GM12878 (cell line): ENCODE measurements at regions not wholly inside any gene's neighbourhood (a gene's known extent, or its start where the extent isn't known, plus 50 kb on each side); places are given as distances from the start of the nearest gene placed in this dataset.

Experiments used
- ATAC-seq: fragments of 200-7000 bp; cut with Tn5 transposase; 3 replicates; pipeline ENCODE4 v1.9.1; 2020; ENCODE audit warnings: mild to moderate bottlenecking, moderate library complexity
- BruUV-seq: library from RNA; stranded (reverse); fragments of 400-500 nt; replicated peaks from 2 replicates; lab custom pipeline; 2021; lab: Mats Ljungman, UMichigan
- CTCF ChIA-PET: fragments of 300-600 bp; sonication (Branson Sonifier 250); formaldehyde crosslinking; extraction: SDS; loops from one replicate; lab custom pipeline; 2021; ENCODE audit warnings: inconsistent platforms; lab: Yijun Ruan, JAX
- POLR2A ChIA-PET: fragments of 350-600 bp; formaldehyde crosslinking; extraction: SDS; loops from one replicate; lab custom pipeline; 2021; ENCODE audit warnings: inconsistent platforms; lab: Charles Lee
- RAD21 ChIA-PET: fragments of 300-600 bp; sonication (Branson Sonifier 250); formaldehyde crosslinking; loops from one replicate; lab custom pipeline; 2023; ENCODE audit warnings: antibody characterized with exemption; ENCODE audit not compliant: unreplicated experiment; lab: Charles Lee
- SMC1A ChIA-PET: fragments of 300-600 bp; sonication (Branson Sonifier 250); formaldehyde crosslinking; loops from one replicate; lab custom pipeline; 2023; ENCODE audit not compliant: unreplicated experiment, uncharacterized antibody; lab: Charles Lee
- DNase-seq: peaks from one replicate; pipeline ENCODE4 v3.0.0-alpha.2; 2011; ENCODE audit warnings: low read depth, low spot score
- FAIRE-seq: peaks from 3 replicates; lab custom pipeline; 2011; peaks lifted over from hg19 to GRCh38; lab: Jason Lieb, UNC
- H2AFZ ChIP-seq: 2 replicates; pipeline ENCODE4 v1.6.0; 2011; ENCODE audit warnings: low read depth, low read length, control low read depth; ENCODE audit not compliant: control insufficient read depth
- H3K27ac ChIP-seq: 2 replicates; pipeline ENCODE4 v1.5.1; 2011; ENCODE audit warnings: control low read depth; ENCODE audit not compliant: control insufficient read depth, insufficient read depth
- H3K27me3 ChIP-seq, 2 experiments: replicated peaks in 1 of 2; 2 replicates each; pipeline versions ENCODE4 v1.6.0 to v1.6.1; 2011; ENCODE audit warnings: low read length in 1 of 2; ENCODE audit not compliant: control insufficient read depth in 2 of 2, insufficient read depth in 2 of 2
- H3K36me3 ChIP-seq, 2 experiments: 2 replicates each; pipeline ENCODE4 v1.5.1; 2011; ENCODE audit warnings: low read length in 1 of 2; ENCODE audit not compliant: control insufficient read depth in 2 of 2, insufficient read depth in 2 of 2
- H3K4me1 ChIP-seq: 2 replicates; pipeline ENCODE4 v1.6.1; 2011; ENCODE audit warnings: mild to moderate bottlenecking, low read length, moderate library complexity, mixed read lengths; ENCODE audit not compliant: control insufficient read depth, insufficient read depth
- H3K4me2 ChIP-seq: 2 replicates; pipeline ENCODE4 v1.6.0; 2011; ENCODE audit warnings: control low read depth; ENCODE audit not compliant: control insufficient read depth, insufficient read depth
- H3K4me3 ChIP-seq: fragments of 200-600 bp; sonication (generic); 2 replicates; pipeline ENCODE4 v1.5.1; 2016
- H3K79me2 ChIP-seq: 2 replicates; pipeline ENCODE4 v1.6.0; 2011; ENCODE audit warnings: low read length; ENCODE audit not compliant: control insufficient read depth, insufficient read depth
- H3K9ac ChIP-seq: 2 replicates; pipeline ENCODE4 v1.8.0; 2011; ENCODE audit warnings: low read length, control low read depth, mixed read lengths; ENCODE audit not compliant: control insufficient read depth, insufficient read depth
- H3K9me3 ChIP-seq: replicated peaks from 3 replicates; pipeline ENCODE4 v1.5.1; 2011; ENCODE audit warnings: mild to moderate bottlenecking, low read length; ENCODE audit not compliant: control insufficient read depth, insufficient read depth
- H4K20me1 ChIP-seq: 2 replicates; pipeline ENCODE4 v1.6.0; 2011; ENCODE audit not compliant: control insufficient read depth, insufficient read depth
- ELK1 ChIP-seq: IDR thresholded peaks from 2 replicates; pipeline ENCODE4 v1.6.1; 2012; ENCODE audit warnings: low read depth, low read length, improper control_type of control experiment
- MTA2 ChIP-seq: fragments of 450-650 bp; IDR thresholded peaks from 2 replicates; pipeline ENCODE4 v1.6.1; 2016; ENCODE audit warnings: low read depth, mild to moderate bottlenecking, moderate library complexity
- NFYA ChIP-seq: IDR thresholded peaks from 2 replicates; pipeline ENCODE4 v1.6.1; 2011; ENCODE audit warnings: low read depth, mild to moderate bottlenecking, low read length, improper control_type of control experiment, borderline replicate concordance
- USF2 ChIP-seq: IDR thresholded peaks from 2 replicates; pipeline ENCODE4 v1.6.1; 2011; ENCODE audit warnings: low read depth, low read length, improper control_type of control experiment, borderline replicate concordance
- ZBTB11 ChIP-seq: fragments of 450-650 bp; formaldehyde crosslinking; IDR thresholded peaks from 2 replicates; pipeline ENCODE4 v1.5.0; 2022; ENCODE audit warnings: mild to moderate bottlenecking, missing genetic modification characterization
- ZSCAN29 ChIP-seq: fragments of 450-650 bp; IDR thresholded peaks from 2 replicates; pipeline ENCODE4 v1.6.1; 2017; ENCODE audit warnings: mild to moderate bottlenecking, moderate library complexity
- WGBS: methylation state at CpG from one replicate; pipeline ENCODE4 v1.1.6; 2016; ENCODE audit warnings: low lambda C conversion rate; ENCODE audit not compliant: insufficient replicate concordance, insufficient coverage; ENCODE audit errors: missing lambda C conversion rate; 5-methylcytosine and 5-hydroxymethylcytosine counted together
- in situ Hi-C: fragments of 300-500 bp; cut with MboI; formaldehyde crosslinking; loops from 9 replicates; pipeline ENCODE4 v1.14.3; 2018; ENCODE audit warnings: mixed read lengths
- intact Hi-C: fragments of 100-400 bp; cut with micrococcal nuclease; formaldehyde crosslinking; loops from one replicate; pipeline ENCODE4 v1.14.2; 2022; ENCODE audit not compliant: unreplicated experiment

- TF ChIP-seq ZBTB11 (CRISPR knock-in tag) = no peak
These were observed 334.2 kb upstream of the SLC30A5 start (continued) for GRCh38 chr5:68759593-68759992.

GRCh38 chr5:68762201-68762600 lies 331.6 kb upstream of the SLC30A5 start:
- BruUV-seq = no TSS peak
- Histone ChIP-seq H3K4me1 (no peaks in the 10 kb centered on the region), H3K36me3 (no peaks in the 10 kb centered on the region), H3K4me2 (no peak overlapping the region), H3K27ac (no peak overlapping the region), H2AFZ (no peak overlapping the region), H3K4me3 (no peak overlapping the region), H3K79me2 (no peaks in the 10 kb centered on the region), H4K20me1 (no peaks in the 10 kb centered on the region), H3K9me3 (no peaks in the 10 kb centered on the region), H3K9ac (no peak overlapping the region), H3K27me3 (no peaks in the 10 kb centered on the region; a peak in 1 of 4 replicates)
- FAIRE-seq = no peak
- ChIA-PET RAD21 (no interaction called here), POLR2A (no interaction called here), SMC1A (no interaction called here), CTCF (no interaction called here)
- in situ Hi-C loops = no loop called here
- ATAC-seq = no peak
- intact Hi-C loops = no loop called here
- TF ChIP-seq USF2 = no peak
- no peak for TF ChIP-seq ZSCAN29
- no peak for TF ChIP-seq NFYA
- TF ChIP-seq ELK1 = no peak
- no peak for TF ChIP-seq MTA2
- WGBS = 17% methylated on average over 2 of the region's 2 CpGs
- no peak for DNase-seq
